Heart left ventricle (tissue), 16 donors: ENCODE measurements at regions not wholly inside any gene's neighbourhood (a gene's known extent, or its start where the extent isn't known, plus 50 kb on each side); places are given as distances from the start of the nearest gene placed in this dataset.

Source experiments
- ATAC-seq, 4 donors: fragments of 200-7000 bp; cut with Tn5 transposase; one replicate each; pipeline ENCODE4 v1.9.1; 2020 to 2022; ENCODE audit warnings: moderate library complexity in 4 of 4, mild to moderate bottlenecking in 3 of 4, moderate number of reproducible peaks in 1 of 4
- DNase-seq, 5 donors: peaks; one replicate each; pipeline ENCODE4 v3.0.0-alpha.2; 2020
- H3K27ac ChIP-seq, 12 donors: fragments of 200-600 bp; sonication (generic) in 4 of 12; one replicate each; pipeline versions ENCODE4 v1.5.0 to v1.8.0; 2016 to 2022; ENCODE audit warnings: mild to moderate bottlenecking in 2 of 12
- H3K27me3 ChIP-seq, 9 donors: fragments of 200-600 bp; sonication (generic) in 2 of 9; one replicate each; pipeline versions ENCODE4 v1.5.1 to v1.8.0; 2016 to 2022; ENCODE audit warnings: mild to moderate bottlenecking in 3 of 9
- H3K36me3 ChIP-seq, 9 donors: fragments of 200-600 bp; sonication (generic) in 2 of 9; one replicate each; pipeline versions ENCODE4 v1.5.0 to v1.8.0; 2018 to 2022; ENCODE audit warnings: mild to moderate bottlenecking in 2 of 9
- H3K4me1 ChIP-seq, 12 donors: fragments of 200-600 bp; sonication (generic) in 4 of 12; one replicate each; pipeline versions ENCODE4 v1.5.0 to v1.8.0; 2016 to 2022; ENCODE audit warnings: mild to moderate bottlenecking in 3 of 12
- H3K4me3 ChIP-seq, 12 donors: fragments of 200-600 bp; sonication (generic) in 4 of 12; one replicate each; pipeline versions ENCODE4 v1.5.0 to v1.8.0; 2017 to 2022; ENCODE audit warnings: mild to moderate bottlenecking in 9 of 12, moderate library complexity in 4 of 12
- H3K9me3 ChIP-seq, 12 donors: fragments of 200-600 bp; sonication (generic) in 4 of 12; one replicate each; pipeline versions ENCODE4 v1.5.0 to v1.8.0; 2016 to 2022; ENCODE audit warnings: mild to moderate bottlenecking in 1 of 12
- POLR2A ChIP-seq, 2 donors: fragments of 450-650 bp; IDR thresholded peaks; one replicate each; pipeline ENCODE4 v1.6.1; 2017; ENCODE audit warnings: antibody characterized with exemption in 2 of 2, mild to moderate bottlenecking in 2 of 2, moderate library complexity in 2 of 2
- WGBS, 4 donors: extraction: QIAGEN DNeasy Blood & Tissue Kit in 2 of 4; methylation state at CpG; one replicate each; pipeline versions ENCODE4 v1.1.5 to v1.1.7; 2013 to 2018; 5-methylcytosine and 5-hydroxymethylcytosine counted together
- intact Hi-C, 10 donors: fragments of 100-400 bp; cut with DNase I; formaldehyde crosslinking; loops; one replicate each; pipeline versions ENCODE4 v1.11.1 to v1.14.2; 2022
- TF ChIP-seq, protein P1 (sequence below), 12 donors: fragments of 200-600 bp; sonication (generic) in 4 of 12; IDR thresholded peaks; one replicate each; pipeline versions ENCODE4 v1.5.0 to v1.8.0; 2018 to 2022; ENCODE audit warnings: antibody characterized with exemption in 12 of 12, mild to moderate bottlenecking in 5 of 12
- donor health status: ischemic (EF 13 %, LVEDD 7.1; RV severe dilation, severe dysfunction).
- donor health status: healthy with polysubstance abuse.
- donor health status: DM: no; HTN: yes; CAD: no.
- donor health status: DM: no; HTN: no; CAD: no.
- donor health status: ischemic (EF 25% LVEDD 6.9; RV normal size, moderate dysfunction).
- donor health status: ischemic (EF 25% LVEDD 5.7; RV mildly dilated, moderate dysfunction).
- donor health status: healthy.
- donor health status: DM: yes; HTN: yes; CAD: no.
- donor health status: ischemic (EF 35%, LVEDD 5.7; RV mildly dilated, moderate dysfunction).
- donor health status: nonischemic (EF 11% LVEDD 7.7; RV severe dilation, severe dysfunction).
- donor health status: DM: yes; HTN: yes; CAD: no.
- donor health status: PGD.
- donor health status: ischemic (EF 29% LVEDD 5.4; RV normal size, mild dysfunction).
- donor health status: nonischemic (EF 23%, LVEDD 6.1; RV moderate dilation, normal function).

DNA sequence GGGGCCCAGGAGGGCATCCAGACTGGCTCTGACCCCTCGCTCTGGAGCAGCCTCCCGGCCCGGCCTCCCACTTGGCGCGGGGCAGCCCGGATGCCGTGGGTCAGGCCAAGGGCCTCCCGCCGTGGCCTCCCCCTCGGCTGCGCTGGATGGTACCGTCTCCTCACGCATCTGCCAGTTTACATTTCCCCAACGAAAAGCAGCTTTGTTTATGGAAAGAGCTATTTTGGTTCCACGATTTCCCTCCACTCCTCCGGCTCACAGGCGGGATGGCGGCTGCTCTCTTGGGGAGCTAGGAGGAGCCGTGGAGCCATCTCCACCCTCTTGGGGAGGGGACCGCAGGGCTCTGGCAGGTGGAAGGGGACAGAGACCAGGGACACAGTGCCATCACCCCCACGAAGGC, 93.2 kb upstream of the MYL10 start:
- intact Hi-C loops = no loop called here
- Histone ChIP-seq H3K27me3 (peaks cover 0 to 7% (median 0%) of the 10 kb centered on the region in 9 donors), H3K27ac (no peak overlapping the region), H3K4me3 (no peak overlapping the region), H3K9me3 (peaks cover 0 to 2% (median 0%) of the 10 kb centered on the region in 12 donors), H3K4me1 (peaks cover 0 to 8% (median 0%) of the 10 kb centered on the region in 12 donors), H3K36me3 (no peaks in the 10 kb centered on the region)
- no peak for TF ChIP-seq POLR2A (IDR thresholded peaks at IDR 0.05)
- TF ChIP-seq, protein P1, sequence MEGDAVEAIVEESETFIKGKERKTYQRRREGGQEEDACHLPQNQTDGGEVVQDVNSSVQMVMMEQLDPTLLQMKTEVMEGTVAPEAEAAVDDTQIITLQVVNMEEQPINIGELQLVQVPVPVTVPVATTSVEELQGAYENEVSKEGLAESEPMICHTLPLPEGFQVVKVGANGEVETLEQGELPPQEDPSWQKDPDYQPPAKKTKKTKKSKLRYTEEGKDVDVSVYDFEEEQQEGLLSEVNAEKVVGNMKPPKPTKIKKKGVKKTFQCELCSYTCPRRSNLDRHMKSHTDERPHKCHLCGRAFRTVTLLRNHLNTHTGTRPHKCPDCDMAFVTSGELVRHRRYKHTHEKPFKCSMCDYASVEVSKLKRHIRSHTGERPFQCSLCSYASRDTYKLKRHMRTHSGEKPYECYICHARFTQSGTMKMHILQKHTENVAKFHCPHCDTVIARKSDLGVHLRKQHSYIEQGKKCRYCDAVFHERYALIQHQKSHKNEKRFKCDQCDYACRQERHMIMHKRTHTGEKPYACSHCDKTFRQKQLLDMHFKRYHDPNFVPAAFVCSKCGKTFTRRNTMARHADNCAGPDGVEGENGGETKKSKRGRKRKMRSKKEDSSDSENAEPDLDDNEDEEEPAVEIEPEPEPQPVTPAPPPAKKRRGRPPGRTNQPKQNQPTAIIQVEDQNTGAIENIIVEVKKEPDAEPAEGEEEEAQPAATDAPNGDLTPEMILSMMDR (IDR thresholded peaks at IDR 0.05) = no peak
- ATAC-seq (no peak), DNase-seq (no peak)
- 54 to 69% (median 59%) methylated on average over 15 to 21 of the region's 21 CpGs for WGBS, 4 donors

GRCh38 chr7:101723835-101724234, 93.6 kb upstream of the CUX1 start:
- no peak for TF ChIP-seq POLR2A (IDR thresholded peaks at IDR 0.05)
- TF ChIP-seq, protein P1 (IDR thresholded peaks at IDR 0.05) = no peak
- ATAC-seq = no peak
- Histone ChIP-seq H3K4me1 (no peaks in the 10 kb centered on the region), H3K36me3 (no peaks in the 10 kb centered on the region), H3K9me3 (peaks cover 0 to 2% (median 0%) of the 10 kb centered on the region in 12 donors), H3K27me3 (peaks cover 0 to 4% (median 0%) of the 10 kb centered on the region in 9 donors), H3K4me3 (no peak overlapping the region), H3K27ac (no peak overlapping the region)
- 63 to 88% (median 80%) methylated on average over 1 of the region's 1 CpG for WGBS, 4 donors
- intact Hi-C loops = no loop called here
- no peak for DNase-seq

- Histone ChIP-seq H3K4me3 (no peak overlapping the region), H3K27me3 (peaks cover 0 to 4% (median 0%) of the 10 kb centered on the region in 9 donors), H3K4me1 (no peaks in the 10 kb centered on the region), H3K27ac (no peak overlapping the region), H3K36me3 (no peaks in the 10 kb centered on the region), H3K9me3 (peaks cover 0 to 2% (median 0%) of the 10 kb centered on the region in 12 donors)
- no peak for TF ChIP-seq POLR2A (IDR thresholded peaks at IDR 0.05)
- TF ChIP-seq, protein P1 (IDR thresholded peaks at IDR 0.05) = no peak
- ATAC-seq = no peak
- intact Hi-C loops = no loop called here
- 87 to 91% (median 90%) methylated on average over 6 to 9 of the region's 9 CpGs for WGBS, 4 donors
- no peak for DNase-seq
Observed at GRCh38 chr7:101724957-101725356, 92.5 kb upstream of the CUX1 start.

DNA sequence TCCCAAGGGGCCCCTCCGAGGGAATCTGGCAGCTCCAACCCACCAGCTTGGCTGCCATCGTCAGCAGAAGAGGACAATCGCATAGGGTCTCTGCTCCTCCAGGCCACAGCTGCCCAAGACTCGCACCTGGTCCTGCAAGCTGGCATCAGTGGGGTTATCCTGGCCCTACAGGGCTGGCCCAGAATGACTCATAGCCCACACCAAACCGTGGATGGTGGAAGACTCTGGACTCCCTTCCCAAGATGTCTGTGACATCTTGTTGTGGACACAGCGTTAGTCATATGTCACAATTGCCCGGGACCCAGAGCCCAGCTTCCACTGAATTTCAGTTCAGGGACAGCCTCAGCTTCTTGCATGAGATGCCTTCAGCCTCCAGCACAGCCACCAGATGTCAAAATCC, 91.5 kb upstream of the CUX1 start:
- Histone ChIP-seq H3K9me3 (peaks cover 0 to 2% (median 0%) of the 10 kb centered on the region in 12 donors), H3K4me1 (no peaks in the 10 kb centered on the region), H3K27ac (no peak overlapping the region), H3K27me3 (peaks cover 0 to 4% (median 0%) of the 10 kb centered on the region in 9 donors), H3K36me3 (no peaks in the 10 kb centered on the region), H3K4me3 (no peak overlapping the region)
- WGBS, 4 donors = 58 to 70% (median 67%) methylated on average over 7 of the region's 7 CpGs
- intact Hi-C loops = no loop called here
- TF ChIP-seq, protein P1 (IDR thresholded peaks at IDR 0.05) = no peak
- no peak for TF ChIP-seq POLR2A (IDR thresholded peaks at IDR 0.05)
- ATAC-seq (no peak), DNase-seq (no peak)
